RWPE2 (cell line): ENCODE measurements at regions not wholly inside any gene's neighbourhood (a gene's known extent, or its start where the extent isn't known, plus 50 kb on each side); places are given as distances from the start of the nearest gene placed in this dataset.

Experiments used
- ATAC-seq: fragments of 200-7000 bp; cut with Tn5 transposase; 3 replicates; pipeline ENCODE4 v1.9.1; 2021; ENCODE audit warnings: low read depth
- DNase-seq: peaks from one replicate; pipeline ENCODE4 v3.0.0-alpha.2; 2020; ENCODE audit warnings: low spot score
- H3K27ac ChIP-seq: fragments of 450-650 bp; 2 replicates; pipeline ENCODE4 v1.5.1; 2017; ENCODE audit warnings: mild to moderate bottlenecking; ENCODE audit not compliant: poor library complexity, severe bottlenecking
- H3K27me3 ChIP-seq: fragments of 250-450 bp; sonication (Bioruptor Pico); 2 replicates; pipeline ENCODE4 v1.5.1; 2021; ENCODE audit warnings: mild to moderate bottlenecking, moderate library complexity; ENCODE audit not compliant: insufficient read depth, poor library complexity, severe bottlenecking
- H3K36me3 ChIP-seq: fragments of 250-450 bp; sonication (Bioruptor Pico); 2 replicates; pipeline ENCODE4 v1.5.1; 2020; ENCODE audit warnings: low read depth, mild to moderate bottlenecking, moderate library complexity
- H3K4me1 ChIP-seq: fragments of 250-450 bp; sonication (Bioruptor Pico); 2 replicates; pipeline ENCODE4 v1.5.1; 2021; ENCODE audit warnings: mild to moderate bottlenecking, moderate library complexity; ENCODE audit not compliant: insufficient read depth, poor library complexity, severe bottlenecking
- H3K4me3 ChIP-seq: fragments of 250-450 bp; sonication (Bioruptor Pico); 2 replicates; pipeline ENCODE4 v1.5.1; 2021; ENCODE audit warnings: mild to moderate bottlenecking, moderate library complexity; ENCODE audit not compliant: severe bottlenecking
- H3K9me3 ChIP-seq: fragments of 250-450 bp; sonication (Bioruptor Pico); 2 replicates; pipeline ENCODE4 v1.5.1; 2021; ENCODE audit warnings: mild to moderate bottlenecking, moderate library complexity; ENCODE audit not compliant: severe bottlenecking
- TF ChIP-seq, protein P1 (sequence below): fragments of 450-650 bp; IDR thresholded peaks from one replicate; pipeline ENCODE4 v1.5.1; 2017; ENCODE audit warnings: mild to moderate bottlenecking, moderate library complexity; ENCODE audit not compliant: poor library complexity, severe bottlenecking

DNA sequence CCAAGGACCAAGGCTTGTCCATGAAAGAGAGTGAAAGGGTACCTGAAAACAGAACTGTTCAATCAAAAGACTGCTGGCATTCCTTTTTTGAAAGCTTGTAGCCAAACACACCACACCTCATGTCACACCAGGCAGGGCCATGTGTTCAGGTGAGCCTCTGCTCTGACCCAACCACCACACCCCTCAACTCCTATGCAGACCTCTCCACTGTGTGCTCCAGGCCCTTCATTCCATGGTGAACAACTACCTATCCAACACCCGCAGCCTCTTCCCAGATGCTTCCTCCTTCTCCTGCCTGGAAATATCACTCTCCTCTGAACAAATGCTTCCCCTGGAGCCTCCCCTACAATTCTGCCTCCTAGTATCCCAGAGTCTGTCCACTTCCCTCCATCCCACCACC is 166.6 kb downstream of the AVL9 start:
- Histone ChIP-seq H3K36me3 (no peaks in the 10 kb centered on the region), H3K27ac (no peak overlapping the region), H3K27me3 (no peaks in the 10 kb centered on the region), H3K4me1 (peaks cover 6% of the 10 kb centered on the region), H3K4me3 (no peak overlapping the region), H3K9me3 (no peaks in the 10 kb centered on the region)
- no peak for DNase-seq
- no peak for ATAC-seq
- TF ChIP-seq, protein P1, sequence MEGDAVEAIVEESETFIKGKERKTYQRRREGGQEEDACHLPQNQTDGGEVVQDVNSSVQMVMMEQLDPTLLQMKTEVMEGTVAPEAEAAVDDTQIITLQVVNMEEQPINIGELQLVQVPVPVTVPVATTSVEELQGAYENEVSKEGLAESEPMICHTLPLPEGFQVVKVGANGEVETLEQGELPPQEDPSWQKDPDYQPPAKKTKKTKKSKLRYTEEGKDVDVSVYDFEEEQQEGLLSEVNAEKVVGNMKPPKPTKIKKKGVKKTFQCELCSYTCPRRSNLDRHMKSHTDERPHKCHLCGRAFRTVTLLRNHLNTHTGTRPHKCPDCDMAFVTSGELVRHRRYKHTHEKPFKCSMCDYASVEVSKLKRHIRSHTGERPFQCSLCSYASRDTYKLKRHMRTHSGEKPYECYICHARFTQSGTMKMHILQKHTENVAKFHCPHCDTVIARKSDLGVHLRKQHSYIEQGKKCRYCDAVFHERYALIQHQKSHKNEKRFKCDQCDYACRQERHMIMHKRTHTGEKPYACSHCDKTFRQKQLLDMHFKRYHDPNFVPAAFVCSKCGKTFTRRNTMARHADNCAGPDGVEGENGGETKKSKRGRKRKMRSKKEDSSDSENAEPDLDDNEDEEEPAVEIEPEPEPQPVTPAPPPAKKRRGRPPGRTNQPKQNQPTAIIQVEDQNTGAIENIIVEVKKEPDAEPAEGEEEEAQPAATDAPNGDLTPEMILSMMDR: no peak

DNA sequence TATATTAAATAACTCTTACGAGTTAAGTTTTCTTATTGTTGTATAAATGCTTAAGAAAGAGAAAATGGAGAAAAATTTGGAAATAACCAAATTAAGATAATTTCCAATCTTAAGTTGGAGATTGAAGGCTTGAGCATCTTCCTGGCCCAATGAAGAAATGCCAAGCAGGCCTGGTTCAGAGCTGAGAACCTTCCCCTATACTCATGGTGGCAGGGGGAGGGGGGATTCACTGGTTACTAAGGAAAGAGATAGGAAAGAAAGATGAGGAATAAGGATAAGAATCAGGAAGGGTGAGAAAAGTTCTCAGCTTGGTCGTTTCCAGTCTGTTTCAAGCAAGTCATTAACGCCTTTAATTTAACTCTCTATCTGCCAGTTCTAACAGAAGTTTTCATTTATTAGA is 166.2 kb downstream of the AVL9 start:
- H3K4me1 ChIP-seq: peaks cover 6% of the 10 kb centered on the region
- ATAC-seq: no peak
- DNase-seq: no peak
- H3K27me3 ChIP-seq: no peaks in the 10 kb centered on the region
- TF ChIP-seq, protein P1: no peak
- no peaks in the 10 kb centered on the region for H3K9me3 ChIP-seq
- H3K4me3 ChIP-seq: no peak overlapping the region
- no peak overlapping the region for H3K27ac ChIP-seq
- no peaks in the 10 kb centered on the region for H3K36me3 ChIP-seq

DNA sequence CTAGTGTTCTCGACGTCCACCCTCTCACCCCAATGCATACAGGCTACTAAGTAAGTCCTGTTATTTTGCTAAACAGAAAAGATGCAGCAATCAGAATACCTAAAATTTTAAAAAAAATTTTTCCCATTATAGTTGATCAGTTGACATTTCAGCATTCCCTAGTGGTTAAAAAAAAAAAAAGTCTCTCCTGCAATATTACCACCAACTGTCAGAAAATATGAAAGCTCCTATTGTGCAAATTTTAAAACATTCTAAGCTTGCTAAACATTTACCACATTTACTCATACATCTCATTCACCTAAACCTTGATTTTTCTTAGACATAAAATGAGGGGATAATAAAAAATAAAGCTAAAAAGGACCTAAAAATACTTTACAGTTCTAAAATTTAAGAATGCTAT is 165.6 kb downstream of the AVL9 start:
- no peak overlapping the region for H3K4me3 ChIP-seq
- DNase-seq (no peak), ATAC-seq (no peak)
- peaks cover 6% of the 10 kb centered on the region for H3K4me1 ChIP-seq
- TF ChIP-seq, protein P1: no peak
- no peaks in the 10 kb centered on the region for H3K9me3 ChIP-seq
- no peak overlapping the region for H3K27ac ChIP-seq
- no peaks in the 10 kb centered on the region for H3K27me3 ChIP-seq
- no peaks in the 10 kb centered on the region for H3K36me3 ChIP-seq

DNA sequence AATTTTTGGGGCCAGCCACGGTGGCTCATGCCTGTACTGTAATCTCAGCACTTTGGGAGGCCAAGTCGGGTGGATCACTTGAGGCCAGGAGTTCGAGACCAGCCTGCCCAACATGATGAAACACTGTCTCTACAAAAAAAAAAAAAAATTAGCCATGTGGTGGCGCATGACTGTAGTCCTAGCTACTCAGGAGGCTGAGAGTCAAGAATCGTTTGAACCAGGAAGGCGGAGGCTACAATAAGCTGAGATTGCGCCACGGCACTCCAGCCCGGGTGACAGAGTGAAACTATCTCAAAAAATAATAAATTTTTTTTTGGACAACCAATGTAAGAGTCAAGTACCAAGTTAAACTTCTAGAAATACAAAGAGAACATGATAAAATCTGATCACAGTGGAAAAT is 164.6 kb downstream of the AVL9 start:
- Histone ChIP-seq H3K4me3 (no peak overlapping the region), H3K4me1 (peaks cover 6% of the 10 kb centered on the region), H3K9me3 (no peaks in the 10 kb centered on the region), H3K36me3 (no peaks in the 10 kb centered on the region), H3K27ac (no peak overlapping the region), H3K27me3 (no peaks in the 10 kb centered on the region)
- TF ChIP-seq, protein P1: no peak
- DNase-seq: no peak
- ATAC-seq: no peak

DNA sequence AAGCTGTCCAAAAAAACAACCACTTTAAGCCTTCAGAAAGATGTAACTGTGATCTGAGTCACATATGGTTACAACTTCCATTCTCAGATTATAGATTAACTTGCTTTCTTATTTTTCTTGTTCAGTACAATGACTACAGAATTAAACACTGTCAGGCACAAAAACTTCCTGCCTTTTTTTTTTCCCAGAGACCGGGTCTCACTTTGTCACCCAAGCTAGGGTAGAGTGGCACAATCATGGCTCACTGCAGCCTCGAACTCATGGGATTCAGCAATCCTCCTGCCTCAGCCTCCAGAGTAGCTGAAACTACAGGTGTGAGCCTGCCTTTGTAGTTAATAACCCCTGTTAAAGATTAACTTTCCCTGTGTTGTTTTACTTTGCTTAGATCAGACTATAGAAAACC is 163.2 kb downstream of the AVL9 start:
- Histone ChIP-seq H3K4me3 (no peak overlapping the region), H3K9me3 (no peaks in the 10 kb centered on the region), H3K36me3 (no peaks in the 10 kb centered on the region), H3K4me1 (peaks cover 6% of the 10 kb centered on the region), H3K27me3 (no peaks in the 10 kb centered on the region), H3K27ac (no peak overlapping the region)
- no peak for ATAC-seq
- DNase-seq: no peak
- TF ChIP-seq, protein P1: no peak
